ENCODE measurements at regions not wholly inside any gene's neighbourhood (a gene's known extent, or its start where the extent isn't known, plus 50 kb on each side); places are given as distances from the start of the nearest gene placed in this dataset.

DNA sequence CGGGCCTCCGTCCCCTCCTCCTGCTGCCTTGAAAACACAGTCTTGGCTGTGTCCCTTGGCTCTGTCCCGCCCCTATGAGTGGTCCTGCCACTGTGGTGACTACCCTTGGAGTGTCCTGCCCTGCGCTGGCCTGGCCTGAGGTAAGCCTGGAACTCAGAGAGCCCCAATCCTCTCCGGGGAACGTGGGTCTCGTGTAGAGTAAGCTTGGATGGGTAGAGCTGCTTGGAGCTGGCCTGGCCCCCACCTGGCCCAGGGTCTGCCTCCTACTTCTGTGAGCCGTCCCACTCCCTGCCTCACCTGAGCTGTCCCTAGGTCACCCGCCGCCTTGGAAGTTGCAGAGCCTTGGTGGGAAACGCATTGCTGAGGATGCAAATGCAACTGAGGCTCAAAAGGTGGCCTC, 347.1 kb downstream of the CTTN start:
- H3K27me3 Mint-ChIP-seq, result peaks cover 9 to 13% of the 10 kb centered on the region in 2 donors
- no peak overlapping the region for H3K4me3 Mint-ChIP-seq
- Histone ChIP-seq H3K4me1 (ENCODE audit: insufficient read depth, low read length) (no peaks in the 10 kb centered on the region), H3K9me3 (ENCODE audit: control insufficient read depth in 1 of 2, low read length in 2 of 2) (no peaks in the 10 kb centered on the region), H3K36me3 (ENCODE audit: insufficient read depth, low read length) (no peaks in the 10 kb centered on the region), H3K4me3 (ENCODE audit: low read length in 2 of 2) (no peak overlapping the region), H3K27ac (ENCODE audit: low read depth, low read length) (no peak overlapping the region), H3K27me3 (ENCODE audit: insufficient read depth, low read length) (no peaks in the 10 kb centered on the region)
- H3K27ac Mint-ChIP-seq, result no peak overlapping the region
- no peaks in the 10 kb centered on the region for H3K36me3 Mint-ChIP-seq
- CTCF ChIA-PET (ENCODE audit: partially characterized antibody), result no interaction called here
- peaks cover 0 to 2% (median 0%) of the 10 kb centered on the region in 4 donors for H3K4me1 Mint-ChIP-seq
- no peak for DNase-seq
- H3K9me3 Mint-ChIP-seq, result peaks cover 0 to 21% (median 13%) of the 10 kb centered on the region in 8 donors
- intact Hi-C loops (cut with micrococcal nuclease), result no loop called here
- POLR2A ChIA-PET (ENCODE audit: partially characterized antibody), result no interaction called here

DNA sequence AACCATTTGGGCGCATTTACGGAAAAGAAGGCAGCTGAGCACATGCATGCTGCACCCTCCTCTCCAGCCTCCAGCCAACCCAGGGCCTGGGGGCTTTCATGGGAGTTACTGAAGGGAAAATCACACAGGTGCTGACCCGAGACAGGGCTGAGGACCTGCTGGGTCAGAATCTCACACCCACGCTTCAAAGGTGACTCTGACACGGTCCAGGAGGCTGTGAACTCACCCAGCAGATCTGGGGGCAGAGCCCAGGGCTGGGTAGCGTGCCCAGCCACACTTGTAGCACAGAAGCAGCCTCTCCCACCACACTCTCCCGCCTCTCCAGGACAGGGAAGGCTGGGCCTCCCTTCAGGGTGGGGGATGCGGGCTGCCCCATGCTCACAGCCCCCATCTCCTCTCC, 347.6 kb downstream of the CTTN start:
- POLR2A ChIA-PET (ENCODE audit: partially characterized antibody), result no interaction called here
- peaks cover 0 to 2% (median 0%) of the 10 kb centered on the region in 4 donors for H3K4me1 Mint-ChIP-seq

DNA sequence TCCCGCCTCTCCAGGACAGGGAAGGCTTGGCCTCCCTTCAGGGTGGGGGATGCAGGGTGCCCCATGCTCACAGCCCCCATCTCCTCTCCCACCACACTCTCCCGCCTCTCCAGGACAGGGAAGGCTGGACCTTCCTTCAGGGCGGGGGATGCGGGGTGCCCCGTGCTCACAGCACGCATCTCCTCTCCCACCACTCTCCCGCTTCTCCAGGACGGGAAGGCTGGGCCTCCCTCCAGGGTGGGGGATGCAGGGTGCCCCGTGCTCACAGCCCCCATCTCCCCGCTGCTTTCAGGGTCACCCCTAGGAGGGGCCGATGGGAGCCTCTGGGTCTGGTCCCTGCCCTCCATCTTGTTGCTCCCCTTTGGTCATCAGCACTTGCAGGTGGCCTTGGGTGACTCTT, 348.0 kb downstream of the CTTN start:
- H3K27ac ChIP-seq (ENCODE audit: low read depth, low read length), result no peak overlapping the region
- H3K36me3 ChIP-seq (ENCODE audit: insufficient read depth, low read length), result no peaks in the 10 kb centered on the region
- H3K4me1 Mint-ChIP-seq, result no peaks in the 10 kb centered on the region
- H3K4me3 ChIP-seq (ENCODE audit: low read length in 2 of 2), result no peak overlapping the region
- H3K27me3 Mint-ChIP-seq, result peaks cover 5 to 8% of the 10 kb centered on the region in 2 donors
- POLR2A ChIA-PET (ENCODE audit: partially characterized antibody), result no interaction called here
- peaks cover 0 to 3% of the 10 kb centered on the region in 2 donors for H3K36me3 Mint-ChIP-seq
- no peaks in the 10 kb centered on the region for H3K27me3 ChIP-seq (ENCODE audit: insufficient read depth, low read length)
- peaks cover 0 to 5% of the 10 kb centered on the region in 2 donors for H3K9me3 ChIP-seq (ENCODE audit: control insufficient read depth in 1 of 2, low read length in 2 of 2)
- H3K9me3 Mint-ChIP-seq, result peaks cover 0 to 30% (median 21%) of the 10 kb centered on the region in 8 donors
- CTCF ChIA-PET (ENCODE audit: partially characterized antibody), result no interaction called here
- no peaks in the 10 kb centered on the region for H3K4me1 ChIP-seq (ENCODE audit: insufficient read depth, low read length)
- no peak overlapping the region for H3K27ac Mint-ChIP-seq
- no peak overlapping the region for H3K4me3 Mint-ChIP-seq
- DNase-seq, result no peak
- intact Hi-C loops (cut with micrococcal nuclease), result no loop called here

More for the DNA sequence above, 347.6 kb downstream of the CTTN start:
- H3K4me3 Mint-ChIP-seq, result no peak overlapping the region
- H3K4me1 ChIP-seq (ENCODE audit: insufficient read depth, low read length), result no peaks in the 10 kb centered on the region
- DNase-seq, result no peak
- peaks cover 0 to 26% (median 17%) of the 10 kb centered on the region in 8 donors for H3K9me3 Mint-ChIP-seq
- no peak overlapping the region for H3K27ac ChIP-seq (ENCODE audit: low read depth, low read length)
- H3K36me3 Mint-ChIP-seq, result peaks cover 0 to under 1% of the 10 kb centered on the region in 2 donors
- peaks cover 8 to 11% of the 10 kb centered on the region in 2 donors for H3K27me3 Mint-ChIP-seq
- intact Hi-C loops (cut with micrococcal nuclease), result no loop called here
- no peaks in the 10 kb centered on the region for H3K36me3 ChIP-seq (ENCODE audit: insufficient read depth, low read length)
- H3K4me3 ChIP-seq (ENCODE audit: low read length in 2 of 2), result no peak overlapping the region
- H3K27ac Mint-ChIP-seq, result no peak overlapping the region
- H3K27me3 ChIP-seq (ENCODE audit: insufficient read depth, low read length), result no peaks in the 10 kb centered on the region
- H3K9me3 ChIP-seq (ENCODE audit: control insufficient read depth in 1 of 2, low read length in 2 of 2), result peaks cover 0 to under 1% of the 10 kb centered on the region in 2 donors
- CTCF ChIA-PET (ENCODE audit: partially characterized antibody), result no interaction called here

DNA sequence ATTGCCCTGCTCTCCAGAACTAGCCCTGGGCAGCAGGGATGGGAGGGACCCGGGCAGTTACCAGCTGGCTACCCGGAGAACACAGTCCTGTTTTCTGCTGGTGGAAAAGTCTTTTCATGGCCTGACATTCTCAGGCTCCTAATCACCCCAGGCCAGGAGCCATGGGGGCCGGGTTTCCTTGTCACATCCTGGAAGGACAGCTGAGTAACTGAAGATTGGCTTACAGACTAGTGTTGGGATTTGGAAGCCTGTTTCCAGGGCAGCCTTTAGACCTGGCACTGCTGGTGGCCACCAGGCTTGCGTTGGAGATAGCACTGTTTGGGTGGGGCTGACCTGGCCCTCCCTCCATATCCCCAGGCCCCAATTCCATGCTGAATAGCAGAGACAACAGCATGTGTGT, 349.0 kb downstream of the CTTN start:
- intact Hi-C loops (cut with micrococcal nuclease), result no loop called here
- H3K9me3 Mint-ChIP-seq, result peaks cover 0 to 38% (median 22%) of the 10 kb centered on the region in 8 donors

DNA sequence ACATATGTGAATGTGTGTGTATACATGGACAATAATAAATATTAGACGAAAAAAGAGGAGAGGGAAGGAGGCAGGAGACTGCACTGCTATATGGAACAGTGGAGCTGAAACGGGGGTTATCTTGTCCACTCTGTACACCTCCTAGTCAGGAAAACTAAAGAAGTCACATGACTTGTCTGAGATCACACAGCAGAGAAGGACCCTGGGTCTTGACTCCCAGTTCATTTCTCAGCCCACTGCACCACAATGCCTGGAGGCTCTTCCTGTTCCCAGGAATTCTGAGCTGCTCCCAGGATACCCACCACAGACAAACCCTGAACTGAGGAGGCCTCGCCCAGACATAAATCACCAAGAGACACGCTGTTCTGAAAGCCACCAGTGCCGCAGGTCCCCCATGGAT, 349.6 kb downstream of the CTTN start:
- Histone ChIP-seq H3K27me3 (ENCODE audit: insufficient read depth, low read length) (no peaks in the 10 kb centered on the region), H3K36me3 (ENCODE audit: insufficient read depth, low read length) (no peaks in the 10 kb centered on the region), H3K27ac (ENCODE audit: low read depth, low read length) (no peak overlapping the region), H3K4me3 (ENCODE audit: low read length in 2 of 2) (no peak overlapping the region), H3K9me3 (ENCODE audit: control insufficient read depth in 1 of 2, low read length in 2 of 2) (peaks cover 0 to 6% of the 10 kb centered on the region in 2 donors), H3K4me1 (ENCODE audit: insufficient read depth, low read length) (no peaks in the 10 kb centered on the region)
- POLR2A ChIA-PET (ENCODE audit: partially characterized antibody), result no interaction called here
- H3K27ac Mint-ChIP-seq, result no peak overlapping the region
- no peak for DNase-seq
- H3K9me3 Mint-ChIP-seq, result peaks cover 0 to 38% (median 22%) of the 10 kb centered on the region in 8 donors
- H3K4me3 Mint-ChIP-seq, result no peak overlapping the region
- CTCF ChIA-PET (ENCODE audit: partially characterized antibody), result no interaction called here
- intact Hi-C loops (cut with micrococcal nuclease), result no loop called here
- H3K36me3 Mint-ChIP-seq, result peaks cover 0 to 7% of the 10 kb centered on the region in 2 donors
- peaks cover 3 to 5% of the 10 kb centered on the region in 2 donors for H3K27me3 Mint-ChIP-seq
- no peaks in the 10 kb centered on the region for H3K4me1 Mint-ChIP-seq

More for the DNA sequence above, 349.0 kb downstream of the CTTN start:
- no peak for DNase-seq
- Histone ChIP-seq H3K27ac (ENCODE audit: low read depth, low read length) (no peak overlapping the region), H3K27me3 (ENCODE audit: insufficient read depth, low read length) (no peaks in the 10 kb centered on the region), H3K9me3 (ENCODE audit: control insufficient read depth in 1 of 2, low read length in 2 of 2) (peaks cover 0 to 6% of the 10 kb centered on the region in 2 donors), H3K4me3 (ENCODE audit: low read length in 2 of 2) (no peak overlapping the region), H3K36me3 (ENCODE audit: insufficient read depth, low read length) (no peaks in the 10 kb centered on the region), H3K4me1 (ENCODE audit: insufficient read depth, low read length) (no peaks in the 10 kb centered on the region)
- CTCF ChIA-PET (ENCODE audit: partially characterized antibody), result no interaction called here
- Mint-ChIP-seq H3K27ac (no peak overlapping the region), H3K36me3 (peaks cover 0 to 7% of the 10 kb centered on the region in 2 donors), H3K4me3 (no peak overlapping the region), H3K4me1 (no peaks in the 10 kb centered on the region), H3K27me3 (peaks cover 5 to 7% of the 10 kb centered on the region in 2 donors)
- POLR2A ChIA-PET (ENCODE audit: partially characterized antibody), result no interaction called here

DNA sequence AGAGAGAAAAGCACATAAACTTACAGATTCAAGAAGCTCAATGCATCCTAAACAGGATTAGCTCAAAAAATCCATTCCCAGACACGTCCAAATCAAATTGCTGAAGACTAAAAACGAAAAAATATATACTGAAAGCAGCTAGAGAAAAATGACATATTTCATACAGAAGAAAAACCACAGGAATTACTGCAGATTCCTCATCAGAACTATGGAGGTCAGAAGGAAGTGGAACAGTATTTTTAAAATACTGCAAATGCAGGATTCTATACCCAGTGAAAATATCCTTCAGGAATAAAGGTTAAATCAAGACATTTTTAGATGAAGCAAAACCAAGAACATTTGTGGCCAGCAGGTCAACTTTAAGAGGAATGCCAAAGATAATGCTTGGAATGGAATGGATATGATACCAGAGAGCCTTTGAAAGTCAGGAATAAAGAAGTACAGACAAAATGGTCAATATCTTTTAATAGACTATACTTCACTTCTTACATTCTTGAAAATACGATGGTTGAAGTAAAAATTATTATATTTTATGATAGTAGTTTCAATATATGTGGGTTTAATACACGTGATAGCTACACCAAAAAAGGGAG, 352.9 kb downstream of the CTTN start:
- no peaks in the 10 kb centered on the region for H3K4me1 Mint-ChIP-seq
- no peak overlapping the region for H3K27ac ChIP-seq (ENCODE audit: low read depth, low read length)
- DNase-seq, result no peak
- no peak overlapping the region for H3K4me3 Mint-ChIP-seq
- H3K27ac Mint-ChIP-seq, result no peak overlapping the region
- peaks cover 0 to 6% of the 10 kb centered on the region in 2 donors for H3K9me3 ChIP-seq (ENCODE audit: control insufficient read depth in 1 of 2, low read length in 2 of 2)
- intact Hi-C loops (cut with micrococcal nuclease), result no loop called here
- POLR2A ChIA-PET (ENCODE audit: partially characterized antibody), result no interaction called here
- H3K36me3 Mint-ChIP-seq, result peaks cover 0 to 7% of the 10 kb centered on the region in 2 donors
- H3K4me1 ChIP-seq (ENCODE audit: insufficient read depth, low read length), result no peaks in the 10 kb centered on the region
- CTCF ChIA-PET (ENCODE audit: partially characterized antibody), result no interaction called here
- peaks cover 0 to 42% (median 22%) of the 10 kb centered on the region in 8 donors for H3K9me3 Mint-ChIP-seq
- H3K27me3 ChIP-seq (ENCODE audit: insufficient read depth, low read length), result no peaks in the 10 kb centered on the region
- H3K27me3 Mint-ChIP-seq, result peaks cover 6 to 11% of the 10 kb centered on the region in 2 donors
- no peak overlapping the region for H3K4me3 ChIP-seq (ENCODE audit: low read length in 2 of 2)
- H3K36me3 ChIP-seq (ENCODE audit: insufficient read depth, low read length), result no peaks in the 10 kb centered on the region

DNA sequence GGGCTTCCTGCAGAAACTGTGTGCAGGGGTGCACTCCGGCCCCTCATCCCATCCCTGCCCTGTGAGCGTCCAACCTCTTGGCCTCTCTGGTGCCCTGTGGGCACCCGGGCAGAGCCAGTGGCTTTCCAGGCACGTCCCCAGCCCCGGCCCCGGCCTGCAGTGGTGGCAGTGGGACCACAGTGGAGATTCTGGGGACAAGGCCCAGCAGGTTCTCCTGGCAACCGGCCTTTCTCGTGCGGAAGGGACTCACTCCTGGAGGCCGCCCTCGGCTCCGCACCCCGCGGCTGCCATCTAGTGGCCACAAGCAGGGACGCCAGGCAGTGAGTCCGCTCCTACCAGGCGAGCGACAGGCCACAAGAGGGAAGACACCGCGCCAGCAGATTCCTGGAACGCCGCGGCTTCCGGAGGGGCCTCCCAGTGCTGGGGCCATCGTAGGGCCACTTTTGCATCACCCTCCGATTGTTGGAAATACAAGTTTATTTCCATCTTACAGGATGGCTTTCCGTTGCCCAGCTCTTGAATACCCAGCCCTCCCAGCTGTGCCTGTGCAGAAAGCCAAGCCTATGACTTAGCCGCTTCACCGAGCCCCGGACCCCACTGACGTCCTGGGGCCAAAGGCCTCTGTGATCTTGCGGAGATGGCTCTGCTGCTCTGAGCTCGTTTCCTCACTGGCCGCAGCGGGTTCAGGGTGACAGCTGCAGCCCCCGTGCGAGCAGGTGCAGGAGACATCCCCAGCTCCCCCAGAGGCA, 357.3 kb downstream of the CTTN start:
- Histone ChIP-seq H3K4me1 (ENCODE audit: insufficient read depth, low read length) (no peaks in the 10 kb centered on the region), H3K27ac (ENCODE audit: low read depth, low read length) (no peak overlapping the region), H3K9me3 (ENCODE audit: control insufficient read depth in 1 of 2, low read length in 2 of 2) (peaks cover 0 to 6% of the 10 kb centered on the region in 2 donors), H3K27me3 (ENCODE audit: insufficient read depth, low read length) (no peaks in the 10 kb centered on the region), H3K36me3 (ENCODE audit: insufficient read depth, low read length) (no peaks in the 10 kb centered on the region), H3K4me3 (ENCODE audit: low read length in 2 of 2) (no peak overlapping the region)
- ChIA-PET POLR2A (ENCODE audit: partially characterized antibody) (no interaction called here), CTCF (ENCODE audit: partially characterized antibody) (interaction anchor here (0.7 kb wide), 1 partner anchor 13 kb away, joined by 3 read pairs; no protein-coding TSS in a partner anchor)
- Mint-ChIP-seq H3K36me3 (peaks cover 0 to 7% of the 10 kb centered on the region in 2 donors), H3K27me3 (peaks cover 9 to 13% of the 10 kb centered on the region in 2 donors), H3K9me3 (peaks cover 0 to 25% (median 11%) of the 10 kb centered on the region in 8 donors), H3K4me3 (peak overlapping the region in 2 of 8 donors; percentile 17 to 46), H3K27ac (no peak overlapping the region), H3K4me1 (no peaks in the 10 kb centered on the region)
- DNase-seq, result peak in 4 of 5 donors; percentile 16 to 29 (median 20)
- intact Hi-C loops (cut with micrococcal nuclease), result loop anchor here (5.0 kb wide), 1 partner anchor 1068 kb away; no protein-coding TSS in a partner anchor

Measured in CD4-positive, alpha-beta memory T cell (primary cell).